Psoas muscle (tissue), 7 donors: ENCODE measurements at regions not wholly inside any gene's neighbourhood (a gene's known extent, or its start where the extent isn't known, plus 50 kb on each side); places are given as distances from the start of the nearest gene placed in this dataset.

ENCODE experiments used
- ATAC-seq, 4 donors: fragments of 200-7000 bp; cut with Tn5 transposase; one replicate each; pipeline ENCODE4 v1.9.1; 2020; ENCODE audit warnings: moderate library complexity in 3 of 4, mild to moderate bottlenecking in 2 of 4
- DNase-seq, 2 donors: peaks; one replicate each; pipeline ENCODE4 v3.0.0-alpha.2; 2020
- H3K27ac ChIP-seq: fragments of 200-600 bp; one replicate; pipeline ENCODE4 v1.8.0; 2022
- H3K27me3 ChIP-seq, 3 donors: fragments of 200-600 bp in 1 of 3; one replicate each; pipeline versions ENCODE4 v1.6.1 to v1.8.0; 2013 to 2022; ENCODE audit warnings: low read length in 2 of 3, mild to moderate bottlenecking in 2 of 3, moderate library complexity in 1 of 3; ENCODE audit not compliant: insufficient read depth in 3 of 3
- H3K36me3 ChIP-seq, 2 donors: fragments of 200-600 bp in 1 of 2; one replicate each; pipeline versions ENCODE4 v1.6.1 to v1.8.0; 2013 to 2022; ENCODE audit warnings: low read depth in 1 of 2, mild to moderate bottlenecking in 1 of 2, moderate library complexity in 1 of 2; ENCODE audit not compliant: insufficient read depth in 1 of 2
- H3K4me1 ChIP-seq: fragments of 200-600 bp; one replicate; pipeline ENCODE4 v1.8.0; 2022
- H3K4me3 ChIP-seq: fragments of 200-600 bp; one replicate; pipeline ENCODE4 v1.8.0; 2022; ENCODE audit warnings: mild to moderate bottlenecking
- H3K9me3 ChIP-seq: fragments of 200-600 bp; one replicate; pipeline ENCODE4 v1.8.0; 2022
- CTCF ChIP-seq: fragments of 200-600 bp; IDR thresholded peaks from one replicate; pipeline ENCODE4 v1.8.0; 2022; ENCODE audit warnings: antibody characterized with exemption
- WGBS, 3 donors: extraction: QIAGEN DNeasy Blood & Tissue Kit; methylation state at CpG; one replicate each; pipeline versions ENCODE4 v1.1.6 to v1.1.7; 2013; 5-methylcytosine and 5-hydroxymethylcytosine counted together
- intact Hi-C, 2 donors: fragments of 100-400 bp; cut with DNase I; formaldehyde crosslinking; loops; one replicate each; pipeline versions ENCODE4 v1.11.0 to v1.14.2; 2022
- donor health status: healthy with polysubstance abuse.
- donor health status: DM: no; HTN: no; CAD: no; lungs with moderate emphysema.
- donor health status: Bipolar disorder and iron deficiency.
- donor health status: healthy.
- donor health status: DM: yes; HTN: yes; CAD: no.
- donor health status: DM: no; HTN: no; CAD: no.
- donor health status: DM: yes; HTN: yes; CAD: no.

GRCh38 chr11:97973352-97973857, 1047.3 kb upstream of the CNTN5 start:
- H3K9me3 ChIP-seq: no peaks in the 10 kb centered on the region
- TF ChIP-seq CTCF: no peak
- H3K27ac ChIP-seq: no peak overlapping the region
- 71 to 89% (median 82%) methylated on average over 9 to 10 of the region's 10 CpGs for WGBS, 3 donors
- H3K27me3 ChIP-seq: no peaks in the 10 kb centered on the region
- H3K4me3 ChIP-seq: no peak overlapping the region
- no peaks in the 10 kb centered on the region for H3K36me3 ChIP-seq
- ATAC-seq: no peak
- no peaks in the 10 kb centered on the region for H3K4me1 ChIP-seq
- DNase-seq: no peak
- intact Hi-C loops: no loop called here

- DNase-seq: no peak
- Histone ChIP-seq H3K4me1 (no peaks in the 10 kb centered on the region), H3K36me3 (no peaks in the 10 kb centered on the region), H3K4me3 (no peak overlapping the region), H3K9me3 (no peaks in the 10 kb centered on the region), H3K27me3 (no peaks in the 10 kb centered on the region), H3K27ac (no peak overlapping the region)
- no peak for TF ChIP-seq CTCF
- ATAC-seq: no peak
- intact Hi-C loops: no loop called here
- 10 to 19% (median 10%) methylated on average over 1 of the region's 1 CpG for WGBS, 3 donors
Measured at GRCh38 chr11:97974798-97975498, 1045.8 kb upstream of the CNTN5 start.

GRCh38 chr11:97977726-97978125, 1043.0 kb upstream of the CNTN5 start:
- 66 to 73% (median 68%) methylated on average over 1 of the region's 1 CpG for WGBS, 3 donors
- TF ChIP-seq CTCF: no peak
- intact Hi-C loops: no loop called here

GRCh38 chr11:97979741-97980140, 1041.0 kb upstream of the CNTN5 start:
- Histone ChIP-seq H3K4me3 (no peak overlapping the region), H3K4me1 (no peaks in the 10 kb centered on the region), H3K36me3 (no peaks in the 10 kb centered on the region), H3K9me3 (no peaks in the 10 kb centered on the region), H3K27me3 (no peaks in the 10 kb centered on the region), H3K27ac (no peak overlapping the region)
- WGBS, 3 donors: 90 to 95% (median 94%) methylated on average over 2 of the region's 2 CpGs
- no peak for DNase-seq
- no peak for TF ChIP-seq CTCF
- no peak for ATAC-seq
- intact Hi-C loops: no loop called here

More at GRCh38 chr11:97977726-97978125, 1043.0 kb upstream of the CNTN5 start:
- Histone ChIP-seq H3K4me3 (no peak overlapping the region), H3K27ac (no peak overlapping the region), H3K36me3 (no peaks in the 10 kb centered on the region), H3K9me3 (no peaks in the 10 kb centered on the region), H3K27me3 (no peaks in the 10 kb centered on the region), H3K4me1 (no peaks in the 10 kb centered on the region)
- ATAC-seq (no peak), DNase-seq (no peak)

- 70 to 80% (median 75%) methylated on average over 6 of the region's 6 CpGs for WGBS, 3 donors
Measured at GRCh38 chr11:97982512-97982911, 1038.2 kb upstream of the CNTN5 start.

More at GRCh38 chr11:97982512-97982911, 1038.2 kb upstream of the CNTN5 start:
- Histone ChIP-seq H3K27ac (no peak overlapping the region), H3K4me1 (no peaks in the 10 kb centered on the region), H3K27me3 (no peaks in the 10 kb centered on the region), H3K9me3 (no peaks in the 10 kb centered on the region), H3K36me3 (no peaks in the 10 kb centered on the region), H3K4me3 (no peak overlapping the region)
- no peak for DNase-seq
- ATAC-seq: no peak
- intact Hi-C loops: no loop called here
- TF ChIP-seq CTCF: no peak
